Esophagus mucosa (tissue), 1 donor: ENCODE measurements at regions not wholly inside any gene's neighbourhood (a gene's known extent, or its start where the extent isn't known, plus 50 kb on each side); places are given as distances from the start of the nearest gene placed in this dataset.
"Not testable (repeated sequence)": the region's sequence is repeated elsewhere in the genome, so short reads cannot be mapped to it uniquely, and the experiment has no call there.

Source experiments
- ATAC-seq: fragments of 200-7000 bp; cut with Tn5 transposase; one replicate; pipeline ENCODE4 v1.9.1; 2020
- donor health status: DM: yes; HTN: yes; CAD: no.

DNA sequence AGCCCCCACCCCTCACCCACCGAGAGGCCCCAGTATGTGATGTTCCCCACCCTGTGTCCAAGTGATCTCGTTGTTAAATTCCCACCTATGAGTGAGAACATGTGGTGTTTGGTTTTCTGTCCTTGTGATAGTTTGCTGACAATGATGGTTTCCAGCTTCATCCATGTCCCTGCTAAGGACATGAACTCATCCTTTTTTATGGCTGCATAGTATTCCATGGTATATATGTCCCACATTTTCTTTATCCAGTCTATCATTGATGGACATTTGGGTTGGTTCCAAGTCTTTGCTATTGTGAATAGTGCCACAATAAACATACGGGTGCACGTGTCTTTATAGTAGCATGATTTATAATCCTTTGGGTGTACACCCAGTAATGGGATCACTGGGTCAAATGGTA lies 79.2 kb downstream of the PXDC1 start:
- ATAC-seq: not testable (repeated sequence)

DNA sequence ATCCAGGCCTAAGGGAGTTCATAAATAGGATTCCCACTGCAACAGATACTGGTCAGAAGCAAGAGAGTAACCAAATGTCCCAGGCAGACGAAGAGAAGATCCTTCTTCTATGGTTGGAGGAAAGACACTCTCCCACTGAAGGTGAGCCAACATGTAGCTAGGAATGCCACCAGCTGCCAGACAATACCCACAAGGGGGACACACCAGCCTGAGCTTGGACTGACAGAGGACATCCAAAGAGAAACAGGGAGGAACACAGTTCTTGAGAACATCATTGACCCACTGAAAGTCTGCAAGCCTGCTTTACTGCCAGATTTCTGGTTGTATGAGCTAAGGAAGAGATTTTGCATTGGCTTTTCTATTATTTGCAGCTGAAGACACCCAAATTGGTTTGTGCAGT lies 80.1 kb downstream of the PXDC1 start:
- no peak for ATAC-seq

DNA sequence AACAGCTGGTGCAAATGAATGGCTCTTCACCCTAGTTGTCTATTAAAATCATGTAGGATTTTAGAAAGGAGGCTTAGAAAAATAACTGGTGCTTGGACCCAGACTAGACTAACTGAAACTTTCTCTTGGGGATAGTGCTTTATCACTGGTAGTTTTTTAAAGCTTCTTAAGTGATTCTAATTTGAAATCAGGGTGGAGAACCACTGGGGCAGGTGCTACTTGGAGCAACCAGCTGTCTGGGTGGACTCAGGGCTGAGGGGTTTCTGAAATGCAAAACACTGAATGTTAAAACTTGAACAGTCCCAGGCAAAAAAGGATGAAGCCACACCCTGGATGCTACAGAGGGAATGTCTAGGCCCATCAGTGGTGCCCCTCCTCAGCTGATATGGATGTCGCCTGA lies 81.2 kb downstream of the PXDC1 start:
- no peak for ATAC-seq

DNA sequence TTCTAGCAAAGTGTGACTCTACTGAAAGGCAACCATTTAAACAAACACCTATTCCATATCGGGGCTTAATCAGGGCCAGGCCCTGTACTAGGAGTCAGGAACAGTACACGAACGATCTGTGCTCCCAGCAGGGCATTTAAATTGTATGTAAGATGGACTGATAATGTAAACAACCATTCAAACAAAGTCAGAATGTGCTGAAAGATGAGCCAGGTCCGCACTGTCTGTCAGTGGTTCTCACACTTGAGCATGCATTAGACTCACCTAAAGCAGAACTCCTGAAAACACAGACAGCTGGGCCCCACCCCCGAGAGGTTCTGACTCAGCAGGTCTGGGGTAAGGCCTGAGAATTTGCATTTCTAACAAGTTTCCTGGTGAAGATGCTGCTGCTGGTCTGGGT lies 81.6 kb downstream of the PXDC1 start:
- ATAC-seq: no peak

DNA sequence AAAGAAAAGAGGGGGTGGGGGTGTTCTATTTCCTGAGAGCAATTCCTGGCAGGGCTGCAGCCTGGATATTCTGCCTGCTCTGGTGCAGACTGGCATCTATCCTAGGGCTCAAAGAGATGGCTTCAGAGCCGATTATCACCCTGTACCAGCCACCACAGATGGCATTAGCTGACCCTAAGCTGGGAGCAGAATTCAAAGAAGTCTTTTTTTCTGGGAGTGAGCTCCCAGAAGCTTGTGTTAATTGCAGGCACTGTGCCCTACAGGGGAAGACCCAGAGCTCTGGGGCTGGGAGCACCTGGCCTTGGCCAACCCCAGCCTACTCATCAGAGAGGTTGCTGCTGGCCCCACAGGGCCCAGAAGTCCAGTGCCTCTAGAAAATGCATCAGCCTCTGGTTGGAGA lies 85.9 kb downstream of the PXDC1 start:
- ATAC-seq: no peak

DNA sequence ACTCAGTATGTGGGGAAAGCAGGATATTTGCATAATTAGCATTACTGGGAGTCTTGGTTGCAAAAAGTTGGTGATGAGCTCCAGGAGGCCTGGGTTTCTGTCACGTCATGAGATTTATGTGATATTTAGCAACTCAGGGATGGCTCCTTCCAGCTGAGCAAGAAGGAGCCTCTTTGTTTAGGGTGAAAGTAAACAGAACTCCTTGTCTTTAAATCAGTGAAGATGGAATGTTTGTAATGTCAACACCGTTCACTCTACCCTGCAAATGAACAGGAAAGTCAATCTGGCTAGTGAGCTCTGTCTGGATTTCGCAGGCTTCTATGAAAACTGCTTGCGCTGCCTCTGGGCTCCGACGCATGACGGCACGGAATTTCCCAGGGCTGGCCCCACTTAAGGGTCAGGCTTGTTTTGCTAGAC lies 86.9 kb downstream of the PXDC1 start:
- no peak for ATAC-seq

DNA sequence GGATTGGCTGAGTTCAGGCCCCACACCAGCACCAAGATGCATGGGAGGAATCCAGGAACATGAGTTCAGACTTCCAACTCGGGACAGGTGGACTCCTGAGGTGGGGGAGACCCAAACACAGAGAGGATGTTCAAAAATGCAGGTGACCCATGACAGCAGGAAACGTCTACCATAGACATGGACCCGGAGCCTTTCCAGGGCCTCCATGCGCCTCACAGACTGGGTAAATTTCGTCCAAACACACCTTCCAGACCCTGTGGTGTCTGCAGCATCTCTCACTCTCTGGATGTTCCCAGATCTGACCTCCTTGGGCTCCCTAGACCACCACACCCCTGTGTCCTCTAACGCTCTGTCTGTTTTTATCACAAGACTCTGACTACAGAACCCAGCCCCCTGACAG lies 87.7 kb downstream of the PXDC1 start:
- no peak for ATAC-seq

DNA sequence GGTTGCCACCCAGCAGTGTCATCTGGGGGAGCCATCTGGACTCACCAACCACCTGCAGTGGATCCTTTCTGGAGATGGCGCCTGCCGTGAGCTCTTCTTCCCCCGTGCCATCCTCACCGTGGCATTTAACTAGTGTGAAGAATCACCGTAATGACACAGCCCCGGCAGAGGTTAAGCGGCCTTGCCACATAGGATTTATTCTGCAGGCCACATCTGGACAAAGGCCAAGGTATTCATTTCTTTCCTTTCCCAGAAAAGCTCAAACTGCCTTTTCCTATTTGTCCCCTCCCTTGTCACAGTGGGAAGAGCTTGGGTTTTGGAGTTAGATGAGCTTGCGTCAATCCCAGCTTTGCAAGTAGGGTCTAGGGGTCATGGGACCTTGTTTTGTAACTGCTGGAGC lies 88.4 kb downstream of the PXDC1 start:
- ATAC-seq: no peak

DNA sequence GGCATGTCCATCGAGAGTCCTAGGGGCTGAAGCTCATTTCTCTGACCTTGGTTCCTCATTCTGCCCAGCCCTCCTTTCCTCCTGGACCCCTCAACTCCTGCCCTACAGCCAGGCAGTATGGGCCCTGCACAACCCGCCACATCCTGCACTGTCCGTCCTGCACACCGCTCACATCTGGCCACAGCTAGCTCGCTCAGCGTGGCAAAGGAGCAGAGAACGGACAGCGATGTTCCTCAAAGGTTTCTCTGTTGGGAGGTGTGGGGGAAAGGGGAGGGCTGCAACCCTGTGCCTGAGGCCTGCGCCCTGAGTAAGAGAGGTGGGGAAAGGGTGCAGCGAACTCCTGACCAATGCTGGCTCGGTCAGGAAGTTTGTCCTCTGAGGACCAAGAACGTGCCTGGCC lies 90.1 kb downstream of the PXDC1 start:
- ATAC-seq: no peak

DNA sequence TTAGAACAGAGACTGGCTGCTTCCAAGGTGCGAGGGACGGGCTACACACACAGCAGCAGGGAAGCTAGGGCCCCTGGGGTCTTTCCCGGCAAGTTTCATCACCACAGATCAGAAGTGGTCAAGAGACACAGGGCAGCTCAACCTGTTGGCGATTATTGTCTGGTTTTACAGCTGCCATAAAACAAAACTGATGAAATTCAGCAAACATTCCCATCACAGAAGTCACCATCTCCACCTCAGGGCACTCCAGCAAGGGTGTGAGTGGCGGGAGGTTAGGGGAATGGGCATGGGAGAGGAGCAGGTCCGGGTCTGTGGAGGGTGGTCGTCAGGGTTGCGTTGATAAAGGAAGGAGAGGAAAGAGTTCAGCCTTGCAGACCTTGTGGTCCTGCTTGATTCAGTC lies 91.0 kb downstream of the PXDC1 start:
- ATAC-seq: no peak

DNA sequence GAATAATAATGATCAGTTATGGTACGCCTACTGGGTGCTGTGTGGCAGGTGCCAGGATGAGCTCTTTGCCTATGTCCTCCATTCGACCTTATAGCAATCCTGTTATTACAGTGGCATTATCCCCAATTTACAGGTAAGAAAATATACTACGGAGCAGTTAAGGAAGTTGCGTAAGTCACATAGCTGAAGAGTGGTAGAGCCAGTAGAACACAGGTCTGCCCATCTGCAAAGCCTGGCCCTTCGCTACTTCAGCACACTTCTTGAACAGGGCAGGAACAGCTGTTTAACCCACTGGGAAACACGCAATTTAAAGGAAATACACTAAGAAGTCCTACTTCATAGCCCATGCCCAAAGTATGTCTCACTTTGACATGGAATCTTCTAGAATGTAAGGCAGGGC lies 91.8 kb downstream of the PXDC1 start:
- ATAC-seq: peak; percentile 52

DNA sequence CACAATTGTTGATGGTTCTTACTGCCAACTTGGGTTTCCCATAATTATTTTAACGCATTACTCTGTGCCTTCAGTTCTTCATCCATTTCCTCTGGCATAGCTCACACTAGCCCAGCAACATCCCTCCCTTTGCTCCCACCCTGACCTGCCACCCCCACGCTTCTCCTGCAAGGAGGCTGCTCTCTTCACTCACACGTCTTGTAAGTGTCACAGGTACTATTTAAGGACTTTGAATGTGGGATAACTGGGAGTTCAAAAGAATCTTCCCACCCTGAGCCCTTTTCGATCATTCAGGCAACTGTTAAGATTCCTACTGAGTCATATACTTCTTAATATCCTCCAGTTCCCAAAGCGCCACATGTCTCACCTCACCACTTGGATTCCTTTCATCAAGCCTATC lies 95.4 kb downstream of the PXDC1 start:
- ATAC-seq: no peak

DNA sequence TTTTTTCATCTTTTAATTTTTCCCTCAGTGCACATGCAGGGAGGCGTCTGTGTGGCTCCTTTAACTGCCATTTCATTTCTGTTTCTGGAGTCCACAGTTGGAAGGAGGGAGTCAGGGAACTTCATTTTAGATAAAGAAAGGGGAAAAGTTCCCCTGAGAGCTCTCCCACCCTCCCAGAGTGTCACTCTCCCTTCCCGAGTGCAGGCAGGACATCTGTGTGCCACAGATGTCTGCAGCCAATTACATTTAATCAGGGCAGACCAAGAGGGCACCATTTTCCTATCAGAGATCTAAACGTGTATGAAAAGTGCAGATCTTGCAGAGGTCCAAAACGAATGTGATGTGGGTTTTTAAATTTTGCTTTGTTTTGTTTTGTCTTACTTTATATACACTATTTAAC lies 96.6 kb downstream of the PXDC1 start:
- no peak for ATAC-seq

DNA sequence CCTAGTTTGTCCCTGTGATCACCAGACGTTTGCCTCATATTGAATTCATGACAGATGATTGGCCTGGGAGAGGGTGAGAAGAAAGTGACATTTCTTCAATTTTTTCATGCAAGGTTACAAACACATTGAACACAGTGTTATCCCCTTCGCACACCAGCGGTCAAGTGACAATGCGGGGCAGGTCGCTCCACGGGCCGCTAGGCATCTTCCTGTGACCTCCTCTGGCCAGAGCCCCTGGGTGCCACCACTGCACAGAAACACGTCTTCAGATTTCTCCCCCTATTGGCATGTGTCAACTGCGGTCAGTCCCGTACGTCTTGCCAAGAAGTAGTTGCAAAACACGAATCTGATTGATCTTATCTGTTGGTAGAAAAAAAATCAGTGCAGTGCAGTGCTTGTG lies 97.1 kb downstream of the PXDC1 start:
- ATAC-seq: no peak

DNA sequence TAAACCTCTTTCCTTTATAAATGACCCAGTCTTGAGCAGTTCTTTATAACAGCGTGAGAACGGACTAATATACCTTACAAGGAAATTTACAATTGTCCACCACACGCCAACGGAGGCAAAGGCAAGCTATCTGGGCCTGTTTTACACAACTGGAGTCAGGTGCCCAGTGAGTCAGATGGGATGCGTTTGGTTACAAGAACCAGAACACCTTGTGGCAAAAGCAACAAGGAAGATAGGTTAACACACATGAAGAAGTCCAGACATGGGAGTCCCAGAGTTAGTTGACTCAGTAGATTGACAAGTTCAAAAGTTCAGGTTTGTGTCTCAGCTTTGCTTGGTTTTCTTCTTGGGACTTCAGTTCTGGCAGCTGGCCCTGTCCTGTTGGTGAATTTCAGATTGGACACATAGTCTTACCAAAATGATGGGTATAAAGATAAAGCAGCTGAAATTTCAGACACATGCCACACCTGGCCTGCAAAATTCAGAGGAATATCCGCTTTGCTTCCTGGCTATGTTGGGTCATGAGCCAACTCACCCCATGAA lies 97.9 kb downstream of the PXDC1 start:
- ATAC-seq: peak; percentile 65

DNA sequence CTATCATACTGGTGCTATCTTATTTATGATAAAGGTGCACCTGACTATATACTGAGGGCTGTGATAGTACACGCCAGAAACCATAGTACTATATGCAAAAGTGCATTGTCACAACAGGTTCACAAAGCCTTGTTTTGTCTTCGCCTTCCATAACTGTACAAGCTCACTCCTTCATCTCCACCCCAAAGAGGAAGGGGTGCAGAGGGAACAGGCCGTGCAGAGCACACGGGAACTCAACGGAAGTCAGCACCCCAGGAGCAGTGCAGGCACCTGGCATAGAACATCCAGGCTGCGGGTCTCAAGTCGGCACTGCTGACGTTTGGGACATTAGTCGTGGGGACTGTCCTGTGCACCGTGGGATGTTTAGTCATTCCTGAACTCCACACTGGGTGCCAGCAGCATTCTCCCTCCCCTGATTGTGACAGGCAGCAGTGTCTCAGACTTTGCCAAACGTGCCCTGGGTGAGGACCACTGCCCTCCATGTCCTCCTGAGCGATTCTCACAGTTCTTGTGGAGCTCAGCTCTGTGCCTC lies 99.7 kb downstream of the PXDC1 start:
- no peak for ATAC-seq

DNA sequence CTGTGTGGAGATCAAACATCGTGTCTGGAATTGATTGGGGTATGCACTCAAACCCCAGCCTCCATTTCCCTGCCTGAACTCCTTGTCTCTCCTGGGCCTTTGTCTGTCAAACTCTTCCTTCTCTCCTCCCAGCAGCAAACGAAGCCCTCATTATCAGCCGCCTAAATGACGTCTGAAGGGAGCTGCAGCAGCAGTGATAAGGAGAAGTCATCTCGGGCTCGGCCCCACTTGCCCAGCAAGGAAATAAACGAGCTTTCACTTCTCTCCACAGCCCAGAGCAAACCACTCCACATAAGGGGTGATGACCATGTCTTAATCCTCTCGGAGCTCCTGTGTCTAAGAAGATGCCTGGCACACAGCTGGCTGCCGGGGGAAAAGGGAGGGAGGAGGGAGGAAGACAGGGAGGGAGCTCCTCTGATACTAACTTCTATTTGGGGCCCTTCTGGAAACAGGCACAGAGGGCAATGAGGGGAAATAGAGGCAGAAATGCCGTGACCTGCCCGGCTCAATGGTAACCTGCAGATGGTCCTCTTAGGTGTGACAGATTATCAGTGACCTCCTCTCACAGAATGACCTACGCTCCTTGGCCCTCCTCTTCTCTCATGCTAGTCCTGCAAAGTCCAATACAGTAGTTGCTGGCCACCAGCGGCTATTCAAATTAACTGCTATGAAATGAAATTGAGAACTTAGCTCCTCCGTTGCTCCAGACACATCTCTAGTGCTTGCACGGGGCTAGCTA lies 100.4 kb downstream of the PXDC1 start:
- ATAC-seq: no peak

DNA sequence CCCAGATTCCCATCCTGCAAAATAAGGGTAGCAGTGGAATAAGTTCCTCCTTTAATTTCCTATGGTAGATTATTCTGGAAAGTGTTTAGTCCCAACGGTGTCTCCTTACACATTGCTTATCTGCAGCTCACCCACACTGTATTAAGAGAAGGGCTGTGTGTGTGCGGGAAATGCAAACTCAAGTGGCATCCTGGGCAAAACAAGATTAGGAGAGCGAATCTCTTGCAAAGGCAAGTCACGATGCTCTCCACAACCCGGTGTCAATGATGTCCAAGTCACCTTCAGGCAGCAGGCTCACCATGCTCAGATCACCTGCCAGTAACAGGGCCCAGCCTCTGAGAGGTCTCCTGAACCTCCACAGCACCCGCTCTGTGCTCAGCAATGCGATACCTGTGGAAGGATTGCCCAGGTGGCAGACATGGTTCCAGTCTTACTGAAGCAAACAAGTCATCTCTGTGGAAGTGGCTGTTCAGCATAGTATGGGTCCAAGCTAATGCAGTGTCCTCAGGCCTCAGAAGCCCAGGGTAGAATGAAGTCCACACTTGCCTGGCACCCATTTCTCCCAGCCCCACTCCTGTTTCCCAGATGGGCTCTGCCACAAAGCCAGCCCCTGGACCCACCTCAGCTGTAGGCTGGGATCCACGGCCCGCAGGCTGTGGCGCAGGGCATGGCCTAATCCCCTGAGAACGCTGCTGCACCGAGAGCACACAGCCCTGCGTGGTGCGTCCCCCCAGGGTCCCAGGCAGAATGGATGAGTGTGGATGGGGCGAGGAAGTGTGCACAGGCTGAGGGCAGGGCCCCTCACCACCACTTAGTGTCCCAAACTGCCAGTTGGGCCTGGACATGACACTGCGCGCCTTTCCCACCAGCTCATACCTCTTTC lies 101.2 kb downstream of the PXDC1 start:
- no peak for ATAC-seq

DNA sequence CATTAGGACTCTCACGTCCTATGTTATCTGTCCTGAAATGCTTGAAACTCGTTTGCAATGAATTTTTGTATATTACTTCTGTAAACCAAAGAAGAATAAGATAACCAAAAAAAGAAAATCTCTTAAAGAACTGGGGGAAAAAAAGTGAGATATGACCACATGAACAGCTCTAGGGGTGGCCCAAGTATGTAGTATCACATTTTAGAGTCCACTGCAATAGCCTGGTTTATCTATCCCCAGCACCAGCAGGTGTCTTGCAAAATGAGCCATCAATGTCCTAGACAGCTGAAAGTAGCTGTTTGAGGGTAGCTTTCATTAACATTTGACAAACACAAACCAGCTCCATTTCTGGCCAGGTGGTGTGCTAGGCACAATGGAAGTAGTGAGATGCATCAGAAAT lies 102.8 kb downstream of the PXDC1 start:
- ATAC-seq: no peak

DNA sequence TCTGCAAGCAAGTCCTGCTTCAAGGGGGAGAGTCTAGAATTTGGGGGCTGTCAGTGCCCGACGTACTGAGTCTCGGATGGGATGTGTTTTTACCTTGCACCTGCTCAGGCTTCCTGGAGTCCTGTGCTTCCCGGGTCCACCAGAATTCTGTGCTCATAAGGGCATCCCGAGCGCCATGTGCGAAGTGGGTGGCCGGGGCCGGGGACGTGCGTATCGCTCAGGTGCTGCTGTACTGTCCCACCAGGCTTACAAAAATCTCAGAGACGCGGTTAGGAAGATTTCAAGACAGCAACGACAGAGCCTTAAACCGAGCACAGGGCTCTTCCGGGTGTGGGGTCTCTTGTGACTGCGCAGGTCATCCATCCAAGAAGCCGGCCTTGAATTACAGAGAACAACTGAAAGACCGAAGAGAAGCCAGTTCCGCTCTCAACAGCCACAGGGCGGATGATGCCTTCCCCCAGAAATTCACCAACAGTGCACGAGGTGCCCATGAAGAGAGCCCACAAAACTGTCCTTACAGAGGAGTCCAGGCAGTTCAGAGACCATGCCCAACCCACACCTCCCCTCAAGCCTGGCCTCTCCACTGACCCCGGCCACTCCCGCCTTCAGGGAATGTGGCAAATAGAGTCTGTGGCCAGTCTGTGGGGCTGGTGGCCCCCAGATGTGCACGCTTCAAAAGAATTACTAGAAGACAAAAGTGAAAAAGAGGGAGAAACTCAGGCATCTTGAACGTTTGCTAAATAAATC lies 104.7 kb downstream of the PXDC1 start:
- no peak for ATAC-seq

DNA sequence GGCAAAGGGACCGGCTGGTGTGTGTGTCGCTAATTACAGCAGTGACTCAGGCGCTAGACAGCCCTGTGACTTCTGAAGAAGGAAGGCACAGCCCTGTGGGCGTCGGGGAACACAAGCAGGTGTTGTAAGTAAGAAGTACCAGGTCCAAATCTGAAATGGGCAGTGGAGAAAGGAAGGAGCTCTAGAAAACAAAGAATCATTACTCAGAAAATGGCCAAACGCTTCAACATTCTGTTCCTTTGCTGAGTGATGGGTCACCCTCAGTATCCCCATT lies 106.8 kb downstream of the PXDC1 start:
- ATAC-seq: no peak

DNA sequence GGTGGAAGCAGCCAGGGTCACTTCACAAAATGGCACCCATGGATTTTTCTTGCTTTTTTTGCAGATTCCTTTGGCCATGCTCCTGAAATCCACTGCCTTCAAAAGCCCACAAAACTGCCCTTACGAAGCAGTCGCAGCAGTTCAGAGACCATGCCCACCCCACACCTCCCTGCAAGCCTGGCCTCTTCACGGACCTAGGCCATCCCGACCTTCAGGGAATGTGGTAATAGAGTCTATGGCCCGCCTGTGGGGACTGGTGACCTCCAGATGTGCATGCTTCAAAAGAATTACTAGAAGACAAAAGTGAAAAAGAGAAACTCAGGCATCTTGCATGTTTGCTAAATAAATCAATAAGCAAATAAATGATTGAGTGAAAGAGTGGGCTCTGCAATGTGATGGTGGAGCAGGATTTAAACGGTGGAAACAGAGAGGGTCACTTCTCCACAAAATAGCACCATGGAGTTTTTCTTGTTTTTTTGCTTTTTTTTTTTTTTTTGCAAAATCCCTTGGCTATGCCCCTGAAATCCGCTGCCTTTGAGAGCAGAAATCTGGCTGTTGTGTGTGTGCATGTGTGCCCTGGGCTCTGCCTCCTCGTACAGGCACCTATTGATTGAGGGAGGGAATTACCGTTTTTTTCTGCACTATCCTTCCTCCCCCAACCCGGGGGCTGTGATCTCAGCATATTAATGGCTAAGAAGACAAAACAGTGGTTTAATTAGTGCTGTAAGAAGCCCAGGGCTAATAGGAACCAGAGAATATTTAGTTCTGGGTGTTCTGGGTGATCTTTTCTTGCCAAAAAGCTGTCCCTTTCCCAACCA lies 107.4 kb downstream of the PXDC1 start:
- ATAC-seq: no peak
